22Rv1 (cell line): ENCODE measurements at regions not wholly inside any gene's neighbourhood (a gene's known extent, or its start where the extent isn't known, plus 50 kb on each side); places are given as distances from the start of the nearest gene placed in this dataset.
"Not testable (repeated sequence)": the region's sequence is repeated elsewhere in the genome, so short reads cannot be mapped to it uniquely, and the experiment has no call there.

Experiments
- H3K27ac ChIP-seq: fragments of 450-650 bp; 2 replicates; pipeline ENCODE4 v1.5.1; 2017
- CTCF ChIP-seq: fragments of 450-650 bp; IDR thresholded peaks from 2 replicates; pipeline ENCODE4 v1.5.1; 2017; ENCODE audit warnings: mild to moderate bottlenecking
- ZFX ChIP-seq: fragments of 450-650 bp; IDR thresholded peaks from 2 replicates; pipeline ENCODE4 v1.6.1; 2017; ENCODE audit warnings: antibody characterized with exemption, borderline replicate concordance

- no peak overlapping the region for H3K27ac ChIP-seq
- TF ChIP-seq CTCF = no peak
- TF ChIP-seq ZFX = no peak
Observed at GRCh38 chr16:60367739-60368138, 1633.6 kb upstream of the GOT2 start.

DNA sequence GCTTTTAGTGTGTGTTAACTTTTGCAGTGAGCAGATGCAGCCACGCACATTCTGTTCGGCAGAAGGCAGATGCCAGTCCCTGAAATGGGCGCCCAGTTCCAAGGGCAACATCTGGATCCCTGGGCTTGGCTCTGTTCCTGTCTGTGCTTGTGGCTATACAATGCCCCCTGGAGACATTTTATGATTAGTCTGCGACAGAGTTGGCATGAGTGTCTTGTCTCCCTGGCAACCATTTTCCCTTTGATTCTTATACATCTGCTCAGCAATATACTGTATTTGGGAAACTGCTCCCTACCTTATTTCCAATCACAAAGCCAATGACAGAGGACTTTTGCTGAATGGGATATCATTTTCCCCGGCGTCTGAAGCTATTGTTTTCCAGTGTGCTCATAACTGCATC is 1629.5 kb upstream of the GOT2 start:
- TF ChIP-seq ZFX (no peak), CTCF (no peak)
- no peak overlapping the region for H3K27ac ChIP-seq

DNA sequence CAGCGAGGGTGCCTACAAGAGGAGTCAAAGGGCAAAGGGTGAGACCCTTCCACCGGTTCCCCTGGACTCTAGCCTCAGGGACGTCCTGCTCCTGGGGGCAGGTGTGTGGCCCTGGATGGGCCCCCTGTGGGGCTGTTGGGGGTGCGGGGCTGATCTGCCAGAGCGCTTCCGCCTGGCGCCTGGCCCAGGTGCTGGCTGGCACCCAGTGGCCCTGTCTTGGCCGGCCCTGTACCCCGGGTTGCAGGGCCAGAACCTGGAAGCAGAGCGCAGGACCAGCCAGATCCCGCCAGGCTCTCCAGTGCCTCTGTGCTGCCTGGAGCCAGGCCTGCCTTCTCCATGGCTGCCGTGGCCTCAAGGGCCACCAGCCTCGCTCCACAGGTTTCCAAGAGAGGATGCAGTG is 1625.8 kb upstream of the GOT2 start:
- not testable (repeated sequence) for H3K27ac ChIP-seq

DNA sequence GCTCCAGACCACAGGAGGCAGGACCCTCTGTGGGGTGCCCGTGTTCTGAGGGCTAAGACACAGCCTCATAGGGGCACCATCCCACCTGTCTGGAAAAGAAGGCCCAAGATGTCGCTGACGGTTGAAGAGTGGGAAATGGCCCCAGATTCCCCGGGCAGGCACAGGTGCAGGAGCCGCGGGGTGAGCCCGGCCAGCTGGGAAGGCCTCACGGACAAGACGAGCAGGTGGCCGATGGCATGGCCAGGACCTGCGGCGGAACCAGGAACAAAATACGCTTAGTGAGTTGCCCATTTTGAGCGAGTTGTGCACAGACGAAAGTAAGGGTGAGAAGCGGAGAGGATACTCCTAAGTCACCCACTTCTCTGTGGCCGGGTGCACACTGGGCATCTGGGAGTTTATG is 1625.3 kb upstream of the GOT2 start:
- not testable (repeated sequence) for H3K27ac ChIP-seq

- H3K27ac ChIP-seq = not testable (repeated sequence)
Observed at GRCh38 chr16:60357876-60358522, 1623.9 kb upstream of the GOT2 start.

GRCh38 chr16:60346256-60346655 is 1612.1 kb upstream of the GOT2 start:
- H3K27ac ChIP-seq = no peak overlapping the region
- no peak for TF ChIP-seq CTCF
- no peak for TF ChIP-seq ZFX

- H3K27ac ChIP-seq = no peak overlapping the region
- TF ChIP-seq ZFX (no peak), CTCF (no peak)
Observed at GRCh38 chr16:60337671-60338070, 1603.6 kb upstream of the GOT2 start.

DNA sequence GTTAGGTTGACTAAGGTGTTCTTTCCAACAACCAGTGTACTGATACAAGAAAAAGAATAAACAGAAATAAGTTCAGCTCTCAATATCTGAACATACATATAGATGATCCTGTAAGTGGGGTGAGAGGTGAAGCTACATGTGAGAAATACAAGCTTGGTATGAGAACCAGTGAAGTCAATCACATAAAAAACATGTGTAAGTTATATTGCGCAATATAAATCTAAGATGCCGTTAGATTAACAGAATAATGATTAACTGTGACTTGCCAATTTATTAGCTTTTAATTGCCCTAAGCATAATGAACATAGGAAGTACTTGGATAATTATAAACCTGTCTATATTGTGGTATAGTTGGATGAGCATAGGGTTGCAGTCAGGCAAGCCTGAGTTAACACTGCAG is 1597.1 kb upstream of the GOT2 start:
- TF ChIP-seq CTCF (no peak), ZFX (no peak)
- no peak overlapping the region for H3K27ac ChIP-seq

DNA sequence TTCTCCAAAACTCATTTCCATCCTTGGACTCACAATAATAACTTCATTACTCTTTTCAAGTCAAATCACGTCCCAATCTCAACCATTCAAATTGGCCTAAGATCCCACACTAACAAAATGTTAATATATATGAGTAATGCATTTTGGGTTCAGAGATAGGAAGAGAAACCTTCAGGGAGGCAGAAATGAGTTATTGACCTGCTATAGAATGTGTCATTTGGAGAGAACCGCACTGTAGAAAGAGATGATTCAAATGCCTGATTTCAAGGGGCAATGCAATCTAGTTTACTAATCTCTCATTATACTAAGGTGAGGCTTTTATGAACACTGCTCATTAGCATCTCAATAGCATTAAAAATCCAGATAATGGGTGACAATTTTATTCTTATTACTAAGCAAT is 1595.0 kb upstream of the GOT2 start:
- H3K27ac ChIP-seq = no peak overlapping the region
- TF ChIP-seq CTCF (no peak), ZFX (no peak)
